Panc1 (cell line): ENCODE measurements at regions not wholly inside any gene's neighbourhood (a gene's known extent, or its start where the extent isn't known, plus 50 kb on each side); places are given as distances from the start of the nearest gene placed in this dataset.

Experiments
- POLR2AphosphoS5 ChIP-seq: IDR thresholded peaks from 2 replicates; pipeline ENCODE4 v1.6.1; 2012; ENCODE audit warnings: mild to moderate bottlenecking, low read depth, low read length, moderate library complexity
- REST ChIP-seq, 2 experiments: IDR thresholded peaks; 2 replicates each; pipeline ENCODE4 v1.6.1; 2011 to 2012; ENCODE audit warnings: low read depth in 2 of 2, control low read depth in 1 of 2, low read length in 1 of 2, mild to moderate bottlenecking in 1 of 2, moderate library complexity in 1 of 2; ENCODE audit not compliant: insufficient read depth in 1 of 2

GRCh38 chr1:55582084-55582483 is 366.9 kb upstream of the USP24 start:
- TF ChIP-seq REST (IDR thresholded peaks at IDR 0.05; ENCODE audit: insufficient read depth in 1 of 2, low read depth in 2 of 2, low read length in 1 of 2) (no peak), POLR2AphosphoS5 (no peak)
